ENCODE measurements at regions not wholly inside any gene's neighbourhood (a gene's known extent, or its start where the extent isn't known, plus 50 kb on each side); places are given as distances from the start of the nearest gene placed in this dataset.

GRCh38 chr3:105285653-105286241 is 81.0 kb upstream of the ALCAM start (continued):
- TF ChIP-seq RAD21 (IDR thresholded peaks at IDR 0.05 in 1 of 2, conservative IDR thresholded peaks at IDR 0.05 in 1 of 2; ENCODE audit: low read depth in 2 of 2, low read length in 2 of 2) (no peak), POLR2AphosphoS5 (IDR thresholded peaks at IDR 0.05; ENCODE audit: low read depth, low read length) (no peak), JUN (IDR thresholded peaks at IDR 0.05; ENCODE audit: low read depth, low read length) (no peak), SRF (IDR thresholded peaks at IDR 0.05; ENCODE audit: low read depth, low read length) (no peak)
